K562 (cell line): ENCODE measurements at regions not wholly inside any gene's neighbourhood (a gene's known extent, or its start where the extent isn't known, plus 50 kb on each side); places are given as distances from the start of the nearest gene placed in this dataset.

ENCODE experiments used
- ARHGAP35 ChIP-seq: fragments of 450-650 bp; IDR thresholded peaks from 2 replicates; pipeline ENCODE4 v1.6.1; 2018; ENCODE audit not compliant: partially characterized antibody
- BRCA1 ChIP-seq, 2 experiments: fragments of 450-650 bp in 1 of 2; sonication (generic) in 1 of 2; formaldehyde crosslinking in 1 of 2; IDR thresholded peaks; 2 replicates each; pipeline versions ENCODE4 v1.5.0 to v1.6.1; 2017 to 2020; ENCODE audit warnings: mild to moderate bottlenecking in 1 of 2, missing genetic modification reagents in 1 of 2
- MYC ChIP-seq, 2 experiments: fragments of 250-450 bp in 1 of 2; sonication (Bioruptor Pico) in 1 of 2; IDR thresholded peaks; 2 replicates each; pipeline versions ENCODE4 v1.5.1 to v1.6.1; 2012 to 2021; ENCODE audit warnings: low read depth in 2 of 2, borderline replicate concordance in 1 of 2, improper control_type of control experiment in 1 of 2, low read length in 1 of 2, mild to moderate bottlenecking in 1 of 2, moderate library complexity in 1 of 2
- POLR3A ChIP-seq: IDR thresholded peaks from 2 replicates; pipeline ENCODE4 v1.6.1; 2011; ENCODE audit warnings: borderline replicate concordance, mild to moderate bottlenecking, moderate library complexity; ENCODE audit not compliant: insufficient read length, insufficient read depth; ENCODE audit errors: extremely low read depth
- RFX5 ChIP-seq: IDR thresholded peaks from 2 replicates; pipeline ENCODE4 v1.6.1; 2011; ENCODE audit warnings: low read depth, mild to moderate bottlenecking, improper control_type of control experiment, low read length
- TCF7 ChIP-seq: sonication (generic); IDR thresholded peaks from 2 replicates; pipeline ENCODE4 v1.6.1; 2016; ENCODE audit warnings: antibody characterized with exemption, borderline replicate concordance
- YY1 ChIP-seq, 3 experiments: IDR thresholded peaks; 2 replicates each; pipeline ENCODE4 v1.6.1; 2011; ENCODE audit warnings: low read length in 2 of 3, mild to moderate bottlenecking in 2 of 3, moderate library complexity in 2 of 3, borderline replicate concordance in 1 of 3, control low read depth in 1 of 3, low read depth in 1 of 3; ENCODE audit not compliant: insufficient read depth in 3 of 3, insufficient replicate concordance in 2 of 3, control insufficient read depth in 1 of 3, insufficient read length in 1 of 3; ENCODE audit errors: extremely low read depth in 1 of 3
- ZNF217 ChIP-seq: sonication (generic); formaldehyde crosslinking; IDR thresholded peaks from 2 replicates; pipeline ENCODE4 v1.8.0; 2022; ENCODE audit warnings: mild to moderate bottlenecking, missing genetic modification reagents
- ZNF655 ChIP-seq: fragments of 250-450 bp; sonication (Bioruptor Pico); IDR thresholded peaks from 2 replicates; pipeline ENCODE4 v1.5.0; 2021
- TF ChIP-seq, protein P1 (sequence below): fragments of 450-650 bp; IDR thresholded peaks from 2 replicates; pipeline ENCODE4 v1.6.1; 2016

DNA sequence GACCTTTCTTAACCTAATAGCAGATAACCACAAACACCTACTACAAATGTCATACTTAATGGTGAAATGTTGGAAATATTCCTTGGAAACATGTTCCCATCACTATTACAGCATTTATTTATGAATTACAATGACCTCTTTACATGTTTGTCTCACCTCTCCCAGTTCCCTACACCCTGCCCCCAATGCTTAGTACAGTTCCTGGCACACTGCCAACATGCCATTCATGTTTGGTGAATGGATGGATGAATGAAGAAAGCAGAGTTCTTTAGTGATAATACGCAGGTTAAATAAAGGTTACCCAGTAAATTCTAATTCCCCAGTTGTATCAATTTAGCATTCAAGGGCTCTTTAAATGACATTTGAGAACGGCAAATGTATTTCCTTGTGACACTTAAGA lies 259.9 kb upstream of the ATP11B start:
- TF ChIP-seq BRCA1 (IDR thresholded peaks at IDR 0.05) (no peak), BRCA1 (CRISPR knock-in tag; IDR thresholded peaks at IDR 0.05) (no peak), ARHGAP35 (no peak), TCF7 (no peak), ZNF655 (no peak), POLR3A (no peak), MYC (IDR thresholded peaks at IDR 0.05; ENCODE audit: low read depth, low read length) (no peak), MYC (CRISPR knock-in tag; IDR thresholded peaks at IDR 0.05; ENCODE audit: borderline replicate concordance, low read depth) (no peak), RFX5 (no peak), ZNF217 (CRISPR knock-in tag) (no peak), YY1 (IDR thresholded peaks at IDR 0.05; ENCODE audit: borderline replicate concordance in 1 of 3, control insufficient read depth in 1 of 3, extremely low read depth in 1 of 3, insufficient read depth in 3 of 3, insufficient read length in 1 of 3, insufficient replicate concordance in 2 of 3, low read depth in 1 of 3, low read length in 2 of 3) (no peak)
- TF ChIP-seq, protein P1, sequence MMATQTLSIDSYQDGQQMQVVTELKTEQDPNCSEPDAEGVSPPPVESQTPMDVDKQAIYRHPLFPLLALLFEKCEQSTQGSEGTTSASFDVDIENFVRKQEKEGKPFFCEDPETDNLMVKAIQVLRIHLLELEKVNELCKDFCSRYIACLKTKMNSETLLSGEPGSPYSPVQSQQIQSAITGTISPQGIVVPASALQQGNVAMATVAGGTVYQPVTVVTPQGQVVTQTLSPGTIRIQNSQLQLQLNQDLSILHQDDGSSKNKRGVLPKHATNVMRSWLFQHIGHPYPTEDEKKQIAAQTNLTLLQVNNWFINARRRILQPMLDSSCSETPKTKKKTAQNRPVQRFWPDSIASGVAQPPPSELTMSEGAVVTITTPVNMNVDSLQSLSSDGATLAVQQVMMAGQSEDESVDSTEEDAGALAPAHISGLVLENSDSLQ: no peak
